Anterior cingulate cortex (tissue), 58 donors: ENCODE measurements at regions not wholly inside any gene's neighbourhood (a gene's known extent, or its start where the extent isn't known, plus 50 kb on each side); places are given as distances from the start of the nearest gene placed in this dataset.
"Not testable (repeated sequence)": the region's sequence is repeated elsewhere in the genome, so short reads cannot be mapped to it uniquely, and the experiment has no call there.

Source experiments
- DNase-seq, 58 donors: peaks; one replicate each; lab custom pipeline; 2025; lab: John Stamatoyannopoulos, UW

GRCh38 chr2:234254783-234255521 lies 204.4 kb downstream of the SPP2 start:
- DNase-seq: no peak

- no peak for DNase-seq
Observed at GRCh38 chr2:234252772-234253171, 202.3 kb downstream of the SPP2 start.

GRCh38 chr2:234251326-234252271 lies 201.1 kb downstream of the SPP2 start:
- DNase-seq: no peak

GRCh38 chr2:234250926-234251325 lies 200.4 kb downstream of the SPP2 start:
- no peak for DNase-seq

- DNase-seq: no peak
Observed at GRCh38 chr2:234249873-234250272, 199.4 kb downstream of the SPP2 start.

GRCh38 chr2:234249034-234249735 lies 198.7 kb downstream of the SPP2 start:
- DNase-seq: no peak

- not testable (repeated sequence) for DNase-seq
Observed at GRCh38 chr2:234248213-234248710, 197.8 kb downstream of the SPP2 start.

- no peak for DNase-seq
Observed at GRCh38 chr2:234247453-234248180, 197.1 kb downstream of the SPP2 start.

GRCh38 chr2:234245945-234246344 lies 195.4 kb downstream of the SPP2 start:
- no peak for DNase-seq

- no peak for DNase-seq
Observed at GRCh38 chr2:234243871-234244565, 193.5 kb downstream of the SPP2 start.

- no peak for DNase-seq
Observed at GRCh38 chr2:234242459-234242836, 191.9 kb downstream of the SPP2 start.

GRCh38 chr2:234241656-234242458 lies 191.4 kb downstream of the SPP2 start:
- no peak for DNase-seq

- DNase-seq: no peak
Observed at GRCh38 chr2:234240917-234241316, 190.4 kb downstream of the SPP2 start.

GRCh38 chr2:234235191-234235590 lies 184.7 kb downstream of the SPP2 start:
- no peak for DNase-seq

- no peak for DNase-seq
Observed at GRCh38 chr2:234231460-234231859, 181.0 kb downstream of the SPP2 start.

GRCh38 chr2:234219046-234219310 lies 168.5 kb downstream of the SPP2 start:
- DNase-seq: no peak

- DNase-seq: no peak
Observed at GRCh38 chr2:234218266-234219045, 168.0 kb downstream of the SPP2 start.

- DNase-seq: no peak
Observed at GRCh38 chr2:234212534-234212933, 162.0 kb downstream of the SPP2 start.
